ENCODE measurements at regions not wholly inside any gene's neighbourhood (a gene's known extent, or its start where the extent isn't known, plus 50 kb on each side); places are given as distances from the start of the nearest gene placed in this dataset.

DNA sequence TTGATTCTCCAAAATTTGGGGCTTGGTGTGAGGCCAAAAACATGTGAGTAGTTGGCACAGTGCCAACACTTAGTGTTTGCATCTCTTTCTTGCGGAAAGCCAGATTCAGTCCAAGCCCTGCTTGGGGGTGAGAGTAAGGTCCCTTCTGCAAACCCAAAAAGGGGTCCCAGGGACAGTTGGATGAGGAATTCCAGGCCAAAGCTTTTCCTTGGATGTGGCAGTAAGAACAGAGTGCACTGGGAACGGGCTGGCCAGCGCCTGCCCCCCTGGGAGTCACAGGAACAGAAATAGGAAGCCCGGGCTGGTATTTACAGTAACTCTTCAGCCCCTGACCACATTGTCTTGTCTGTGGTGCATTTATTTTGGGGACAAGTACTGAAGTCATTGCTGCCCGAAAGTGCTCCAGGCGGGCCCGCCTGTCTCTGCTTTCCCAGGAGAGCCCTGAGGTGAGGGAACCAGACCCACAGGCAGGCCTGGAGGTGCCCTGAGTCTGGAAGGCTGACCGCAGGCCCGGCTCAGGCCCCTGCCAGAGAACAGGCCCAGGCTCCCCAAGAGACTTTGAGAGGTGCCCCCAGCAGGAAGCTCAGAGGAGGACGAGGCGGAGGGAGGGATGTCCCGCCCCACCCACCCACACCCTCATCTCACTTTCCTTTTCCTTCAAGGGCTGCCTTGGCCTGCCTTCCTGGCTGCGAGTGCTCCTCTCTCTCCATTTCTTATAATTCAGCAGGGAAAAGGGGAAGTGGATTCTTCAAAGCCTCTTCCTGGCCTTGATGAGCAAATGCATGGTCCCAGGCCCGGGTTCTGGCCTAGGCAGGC is 218.4 kb downstream of the MAFB start:
- TF ChIP-seq, protein P1, sequence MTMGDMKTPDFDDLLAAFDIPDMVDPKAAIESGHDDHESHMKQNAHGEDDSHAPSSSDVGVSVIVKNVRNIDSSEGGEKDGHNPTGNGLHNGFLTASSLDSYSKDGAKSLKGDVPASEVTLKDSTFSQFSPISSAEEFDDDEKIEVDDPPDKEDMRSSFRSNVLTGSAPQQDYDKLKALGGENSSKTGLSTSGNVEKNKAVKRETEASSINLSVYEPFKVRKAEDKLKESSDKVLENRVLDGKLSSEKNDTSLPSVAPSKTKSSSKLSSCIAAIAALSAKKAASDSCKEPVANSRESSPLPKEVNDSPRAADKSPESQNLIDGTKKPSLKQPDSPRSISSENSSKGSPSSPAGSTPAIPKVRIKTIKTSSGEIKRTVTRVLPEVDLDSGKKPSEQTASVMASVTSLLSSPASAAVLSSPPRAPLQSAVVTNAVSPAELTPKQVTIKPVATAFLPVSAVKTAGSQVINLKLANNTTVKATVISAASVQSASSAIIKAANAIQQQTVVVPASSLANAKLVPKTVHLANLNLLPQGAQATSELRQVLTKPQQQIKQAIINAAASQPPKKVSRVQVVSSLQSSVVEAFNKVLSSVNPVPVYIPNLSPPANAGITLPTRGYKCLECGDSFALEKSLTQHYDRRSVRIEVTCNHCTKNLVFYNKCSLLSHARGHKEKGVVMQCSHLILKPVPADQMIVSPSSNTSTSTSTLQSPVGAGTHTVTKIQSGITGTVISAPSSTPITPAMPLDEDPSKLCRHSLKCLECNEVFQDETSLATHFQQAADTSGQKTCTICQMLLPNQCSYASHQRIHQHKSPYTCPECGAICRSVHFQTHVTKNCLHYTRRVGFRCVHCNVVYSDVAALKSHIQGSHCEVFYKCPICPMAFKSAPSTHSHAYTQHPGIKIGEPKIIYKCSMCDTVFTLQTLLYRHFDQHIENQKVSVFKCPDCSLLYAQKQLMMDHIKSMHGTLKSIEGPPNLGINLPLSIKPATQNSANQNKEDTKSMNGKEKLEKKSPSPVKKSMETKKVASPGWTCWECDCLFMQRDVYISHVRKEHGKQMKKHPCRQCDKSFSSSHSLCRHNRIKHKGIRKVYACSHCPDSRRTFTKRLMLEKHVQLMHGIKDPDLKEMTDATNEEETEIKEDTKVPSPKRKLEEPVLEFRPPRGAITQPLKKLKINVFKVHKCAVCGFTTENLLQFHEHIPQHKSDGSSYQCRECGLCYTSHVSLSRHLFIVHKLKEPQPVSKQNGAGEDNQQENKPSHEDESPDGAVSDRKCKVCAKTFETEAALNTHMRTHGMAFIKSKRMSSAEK (CRISPR knock-in tag; IDR thresholded peaks at IDR 0.05; ENCODE audit: borderline replicate concordance): no peak
- TF ChIP-seq, protein P2, sequence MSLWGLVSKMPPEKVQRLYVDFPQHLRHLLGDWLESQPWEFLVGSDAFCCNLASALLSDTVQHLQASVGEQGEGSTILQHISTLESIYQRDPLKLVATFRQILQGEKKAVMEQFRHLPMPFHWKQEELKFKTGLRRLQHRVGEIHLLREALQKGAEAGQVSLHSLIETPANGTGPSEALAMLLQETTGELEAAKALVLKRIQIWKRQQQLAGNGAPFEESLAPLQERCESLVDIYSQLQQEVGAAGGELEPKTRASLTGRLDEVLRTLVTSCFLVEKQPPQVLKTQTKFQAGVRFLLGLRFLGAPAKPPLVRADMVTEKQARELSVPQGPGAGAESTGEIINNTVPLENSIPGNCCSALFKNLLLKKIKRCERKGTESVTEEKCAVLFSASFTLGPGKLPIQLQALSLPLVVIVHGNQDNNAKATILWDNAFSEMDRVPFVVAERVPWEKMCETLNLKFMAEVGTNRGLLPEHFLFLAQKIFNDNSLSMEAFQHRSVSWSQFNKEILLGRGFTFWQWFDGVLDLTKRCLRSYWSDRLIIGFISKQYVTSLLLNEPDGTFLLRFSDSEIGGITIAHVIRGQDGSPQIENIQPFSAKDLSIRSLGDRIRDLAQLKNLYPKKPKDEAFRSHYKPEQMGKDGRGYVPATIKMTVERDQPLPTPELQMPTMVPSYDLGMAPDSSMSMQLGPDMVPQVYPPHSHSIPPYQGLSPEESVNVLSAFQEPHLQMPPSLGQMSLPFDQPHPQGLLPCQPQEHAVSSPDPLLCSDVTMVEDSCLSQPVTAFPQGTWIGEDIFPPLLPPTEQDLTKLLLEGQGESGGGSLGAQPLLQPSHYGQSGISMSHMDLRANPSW (CRISPR knock-in tag; conservative IDR thresholded peaks at IDR 0.05; ENCODE audit: low read depth): no peak
- TF ChIP-seq, protein P3, sequence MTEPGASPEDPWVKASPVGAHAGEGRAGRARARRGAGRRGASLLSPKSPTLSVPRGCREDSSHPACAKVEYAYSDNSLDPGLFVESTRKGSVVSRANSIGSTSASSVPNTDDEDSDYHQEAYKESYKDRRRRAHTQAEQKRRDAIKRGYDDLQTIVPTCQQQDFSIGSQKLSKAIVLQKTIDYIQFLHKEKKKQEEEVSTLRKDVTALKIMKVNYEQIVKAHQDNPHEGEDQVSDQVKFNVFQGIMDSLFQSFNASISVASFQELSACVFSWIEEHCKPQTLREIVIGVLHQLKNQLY (CRISPR knock-in tag; IDR thresholded peaks at IDR 0.05): no peak
- TF ChIP-seq, protein P4, sequence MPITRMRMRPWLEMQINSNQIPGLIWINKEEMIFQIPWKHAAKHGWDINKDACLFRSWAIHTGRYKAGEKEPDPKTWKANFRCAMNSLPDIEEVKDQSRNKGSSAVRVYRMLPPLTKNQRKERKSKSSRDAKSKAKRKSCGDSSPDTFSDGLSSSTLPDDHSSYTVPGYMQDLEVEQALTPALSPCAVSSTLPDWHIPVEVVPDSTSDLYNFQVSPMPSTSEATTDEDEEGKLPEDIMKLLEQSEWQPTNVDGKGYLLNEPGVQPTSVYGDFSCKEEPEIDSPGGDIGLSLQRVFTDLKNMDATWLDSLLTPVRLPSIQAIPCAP (CRISPR knock-in tag; IDR thresholded peaks at IDR 0.05): no peak
- no peak for TF ChIP-seq NFATC4 (CRISPR knock-in tag; IDR thresholded peaks at IDR 0.05)
- TF ChIP-seq, protein P5, sequence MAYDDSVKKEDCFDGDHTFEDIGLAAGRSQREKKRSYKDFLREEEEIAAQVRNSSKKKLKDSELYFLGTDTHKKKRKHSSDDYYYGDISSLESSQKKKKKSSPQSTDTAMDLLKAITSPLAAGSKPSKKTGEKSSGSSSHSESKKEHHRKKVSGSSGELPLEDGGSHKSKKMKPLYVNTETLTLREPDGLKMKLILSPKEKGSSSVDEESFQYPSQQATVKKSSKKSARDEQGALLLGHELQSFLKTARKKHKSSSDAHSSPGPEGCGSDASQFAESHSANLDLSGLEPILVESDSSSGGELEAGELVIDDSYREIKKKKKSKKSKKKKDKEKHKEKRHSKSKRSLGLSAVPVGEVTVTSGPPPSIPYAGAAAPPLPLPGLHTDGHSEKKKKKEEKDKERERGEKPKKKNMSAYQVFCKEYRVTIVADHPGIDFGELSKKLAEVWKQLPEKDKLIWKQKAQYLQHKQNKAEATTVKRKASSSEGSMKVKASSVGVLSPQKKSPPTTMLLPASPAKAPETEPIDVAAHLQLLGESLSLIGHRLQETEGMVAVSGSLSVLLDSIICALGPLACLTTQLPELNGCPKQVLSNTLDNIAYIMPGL (CRISPR knock-in tag; IDR thresholded peaks at IDR 0.05): no peak
- TF ChIP-seq, protein P6, sequence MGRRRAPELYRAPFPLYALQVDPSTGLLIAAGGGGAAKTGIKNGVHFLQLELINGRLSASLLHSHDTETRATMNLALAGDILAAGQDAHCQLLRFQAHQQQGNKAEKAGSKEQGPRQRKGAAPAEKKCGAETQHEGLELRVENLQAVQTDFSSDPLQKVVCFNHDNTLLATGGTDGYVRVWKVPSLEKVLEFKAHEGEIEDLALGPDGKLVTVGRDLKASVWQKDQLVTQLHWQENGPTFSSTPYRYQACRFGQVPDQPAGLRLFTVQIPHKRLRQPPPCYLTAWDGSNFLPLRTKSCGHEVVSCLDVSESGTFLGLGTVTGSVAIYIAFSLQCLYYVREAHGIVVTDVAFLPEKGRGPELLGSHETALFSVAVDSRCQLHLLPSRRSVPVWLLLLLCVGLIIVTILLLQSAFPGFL (CRISPR knock-in tag; IDR thresholded peaks at IDR 0.05; ENCODE audit: borderline replicate concordance): no peak
- TF ChIP-seq ZNF232 (CRISPR knock-in tag; IDR thresholded peaks at IDR 0.05): no peak
- no peak for TF ChIP-seq CREB1 (CRISPR knock-in tag; IDR thresholded peaks at IDR 0.05)
- TF ChIP-seq TP53 (CRISPR knock-in tag; IDR thresholded peaks at IDR 0.05): no peak
- TF ChIP-seq TEAD4 (CRISPR knock-in tag; IDR thresholded peaks at IDR 0.05): no peak
- TF ChIP-seq, protein P7, sequence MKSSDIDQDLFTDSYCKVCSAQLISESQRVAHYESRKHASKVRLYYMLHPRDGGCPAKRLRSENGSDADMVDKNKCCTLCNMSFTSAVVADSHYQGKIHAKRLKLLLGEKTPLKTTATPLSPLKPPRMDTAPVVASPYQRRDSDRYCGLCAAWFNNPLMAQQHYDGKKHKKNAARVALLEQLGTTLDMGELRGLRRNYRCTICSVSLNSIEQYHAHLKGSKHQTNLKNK (CRISPR knock-in tag; IDR thresholded peaks at IDR 0.05): no peak
- no peak for TF ChIP-seq IRF2 (CRISPR knock-in tag; IDR thresholded peaks at IDR 0.05; ENCODE audit: borderline replicate concordance, low read depth)
- TF ChIP-seq PRRX2 (CRISPR knock-in tag; IDR thresholded peaks at IDR 0.05): no peak
- no peak for TF ChIP-seq MXD4 (CRISPR knock-in tag; IDR thresholded peaks at IDR 0.05; ENCODE audit: borderline replicate concordance)
- no peak for TF ChIP-seq RELA (CRISPR knock-in tag; IDR thresholded peaks at IDR 0.05; ENCODE audit: borderline replicate concordance)
- TF ChIP-seq, protein P8, sequence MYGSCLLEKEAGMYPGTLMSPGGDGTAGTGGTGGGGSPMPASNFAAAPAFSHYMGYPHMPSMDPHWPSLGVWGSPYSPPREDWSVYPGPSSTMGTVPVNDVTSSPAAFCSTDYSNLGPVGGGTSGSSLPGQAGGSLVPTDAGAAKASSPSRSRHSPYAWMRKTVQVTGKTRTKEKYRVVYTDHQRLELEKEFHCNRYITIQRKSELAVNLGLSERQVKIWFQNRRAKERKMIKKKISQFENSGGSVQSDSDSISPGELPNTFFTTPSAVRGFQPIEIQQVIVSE (CRISPR knock-in tag; IDR thresholded peaks at IDR 0.05; ENCODE audit: borderline replicate concordance): no peak
- TF ChIP-seq, protein P9, sequence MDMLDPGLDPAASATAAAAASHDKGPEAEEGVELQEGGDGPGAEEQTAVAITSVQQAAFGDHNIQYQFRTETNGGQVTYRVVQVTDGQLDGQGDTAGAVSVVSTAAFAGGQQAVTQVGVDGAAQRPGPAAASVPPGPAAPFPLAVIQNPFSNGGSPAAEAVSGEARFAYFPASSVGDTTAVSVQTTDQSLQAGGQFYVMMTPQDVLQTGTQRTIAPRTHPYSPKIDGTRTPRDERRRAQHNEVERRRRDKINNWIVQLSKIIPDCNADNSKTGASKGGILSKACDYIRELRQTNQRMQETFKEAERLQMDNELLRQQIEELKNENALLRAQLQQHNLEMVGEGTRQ (CRISPR knock-in tag; IDR thresholded peaks at IDR 0.05): no peak
- no peaks in the 10 kb centered on the region for H3K36me3 Mint-ChIP-seq
- CTCF ChIA-PET: interaction anchor here (0.7 to 2.2 kb wide), 25 partner anchors 11 to 641 kb away, joined by 3 to 27 read pairs (median 5); partner anchors contain the start of gene MAFB
- H3K4me3 Mint-ChIP-seq: no peak overlapping the region
- H3K4me1 Mint-ChIP-seq: peaks cover 25% of the 10 kb centered on the region
- no peak overlapping the region; the same call in 1 of the 2 replicates for H3K27ac Mint-ChIP-seq
- DNase-seq (ENCODE audit: low spot score) (no peak), ATAC-seq (peak; percentile 15; the same call in 1 of the 2 replicates)
- POLR2A ChIA-PET: interaction anchor here (1.0 kb wide), 1 partner anchor 55 kb away, joined by 3 read pairs; no protein-coding TSS in a partner anchor
- H3K9me3 Mint-ChIP-seq: no peaks in the 10 kb centered on the region
- no peaks in the 10 kb centered on the region for H3K27me3 Mint-ChIP-seq (ENCODE audit: low read depth)

All from WTC11 (cell line).